Gastroesophageal sphincter (tissue), 3 donors: ENCODE measurements at regions not wholly inside any gene's neighbourhood (a gene's known extent, or its start where the extent isn't known, plus 50 kb on each side); places are given as distances from the start of the nearest gene placed in this dataset.

ENCODE experiments used
- EP300 ChIP-seq: sonication (generic); formaldehyde crosslinking; IDR thresholded peaks from one replicate; pipeline ENCODE4 v1.6.1; 2017; ENCODE audit warnings: antibody characterized with exemption, mild to moderate bottlenecking
- POLR2AphosphoS5 ChIP-seq: sonication (generic); formaldehyde crosslinking; IDR thresholded peaks from one replicate; pipeline ENCODE4 v1.6.1; 2017; ENCODE audit warnings: antibody characterized with exemption
- TF ChIP-seq, protein P1 (sequence below), 4 experiments: fragments of 200-600 bp in 2 of 4; fragments of 450-650 bp in 2 of 4; sonication (generic) in 1 of 4; IDR thresholded peaks; one replicate each; pipeline ENCODE4 v1.5.1; 2017 to 2019; ENCODE audit warnings: antibody characterized with exemption in 4 of 4, mild to moderate bottlenecking in 2 of 4, moderate library complexity in 2 of 4

DNA sequence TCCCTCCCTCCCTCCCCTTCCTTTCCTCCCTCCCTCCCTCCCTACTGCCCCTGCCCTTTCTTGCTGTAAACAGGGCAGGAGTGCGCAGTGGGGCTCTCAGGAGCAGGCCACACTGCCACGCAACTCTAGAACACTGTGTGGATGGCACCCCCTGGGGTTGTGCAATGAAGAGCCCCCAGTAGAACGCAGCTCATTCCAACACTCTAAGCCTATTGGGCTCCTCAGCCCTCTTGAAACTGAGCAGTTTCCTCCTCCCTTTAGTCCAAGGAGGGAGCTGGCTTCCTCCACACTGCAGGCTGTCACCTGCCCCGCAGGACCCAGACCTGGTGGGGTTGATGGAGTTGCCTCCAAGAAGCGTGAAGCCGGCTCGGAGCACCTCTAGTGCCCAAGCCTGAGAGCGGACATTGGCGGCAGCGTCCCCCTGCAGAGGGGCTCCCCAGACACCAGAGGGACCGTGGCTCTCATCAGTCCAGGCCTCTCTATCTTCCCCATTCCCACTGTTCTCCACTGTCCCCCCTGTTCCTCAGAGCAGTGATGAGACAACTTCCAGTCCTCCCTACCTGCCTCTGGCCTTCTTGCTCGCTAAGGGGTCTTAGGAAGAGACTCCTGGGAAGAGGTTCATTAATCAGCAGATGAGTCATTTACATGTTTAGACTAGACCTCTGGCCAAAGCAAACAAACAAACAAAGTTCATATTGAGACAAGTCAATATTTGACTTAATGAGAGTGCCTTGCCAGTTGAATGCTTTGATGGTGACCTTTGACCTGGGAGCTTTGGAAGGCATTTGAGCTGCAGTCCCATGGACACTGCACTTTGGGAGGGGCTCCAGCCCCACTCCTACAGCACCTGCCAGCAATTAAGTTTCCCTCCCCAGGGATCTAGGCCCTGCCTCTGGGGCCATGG, 64.0 kb downstream of the RPUSD4 start:
- TF ChIP-seq, protein P1, sequence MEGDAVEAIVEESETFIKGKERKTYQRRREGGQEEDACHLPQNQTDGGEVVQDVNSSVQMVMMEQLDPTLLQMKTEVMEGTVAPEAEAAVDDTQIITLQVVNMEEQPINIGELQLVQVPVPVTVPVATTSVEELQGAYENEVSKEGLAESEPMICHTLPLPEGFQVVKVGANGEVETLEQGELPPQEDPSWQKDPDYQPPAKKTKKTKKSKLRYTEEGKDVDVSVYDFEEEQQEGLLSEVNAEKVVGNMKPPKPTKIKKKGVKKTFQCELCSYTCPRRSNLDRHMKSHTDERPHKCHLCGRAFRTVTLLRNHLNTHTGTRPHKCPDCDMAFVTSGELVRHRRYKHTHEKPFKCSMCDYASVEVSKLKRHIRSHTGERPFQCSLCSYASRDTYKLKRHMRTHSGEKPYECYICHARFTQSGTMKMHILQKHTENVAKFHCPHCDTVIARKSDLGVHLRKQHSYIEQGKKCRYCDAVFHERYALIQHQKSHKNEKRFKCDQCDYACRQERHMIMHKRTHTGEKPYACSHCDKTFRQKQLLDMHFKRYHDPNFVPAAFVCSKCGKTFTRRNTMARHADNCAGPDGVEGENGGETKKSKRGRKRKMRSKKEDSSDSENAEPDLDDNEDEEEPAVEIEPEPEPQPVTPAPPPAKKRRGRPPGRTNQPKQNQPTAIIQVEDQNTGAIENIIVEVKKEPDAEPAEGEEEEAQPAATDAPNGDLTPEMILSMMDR (IDR thresholded peaks at IDR 0.05): no peak
- TF ChIP-seq EP300 (no peak), POLR2AphosphoS5 (no peak)
